T-cell (primary cell): ENCODE measurements at regions not wholly inside any gene's neighbourhood (a gene's known extent, or its start where the extent isn't known, plus 50 kb on each side); places are given as distances from the start of the nearest gene placed in this dataset.

Experiments
- ATAC-seq, 4 experiments: fragments of 200-7000 bp in 3 of 4; fragments of 150-1000 bp in 1 of 4; cut with Tn5 transposase; replicated peaks in 1 of 4; 1 replicate in 3 of 4; 2 replicates in 1 of 4; pipeline ENCODE4 v1.10.0; 2021; ENCODE audit warnings: moderate library complexity in 3 of 4, mild to moderate bottlenecking in 2 of 4, moderate number of reproducible peaks in 1 of 4
- CTCF ChIA-PET, 2 donors: fragments of 300-600 bp; sonication (Branson Sonifier 250); formaldehyde crosslinking; loops; one replicate each; lab custom pipeline; 2022; ENCODE audit warnings: antibody characterized with exemption in 2 of 2; lab: Charles Lee
- POLR2A ChIA-PET, 2 donors: fragments of 300-600 bp; sonication (Branson Sonifier 250); formaldehyde crosslinking; loops; one replicate each; lab custom pipeline; 2022; ENCODE audit warnings: antibody characterized with exemption in 2 of 2; lab: Charles Lee
- DNase-seq, 35 experiments: peaks; one replicate each; pipeline versions ENCODE4 v3.0.0 to v3.0.0-alpha.2; 2013 to 2023
- H3K27ac ChIP-seq: one replicate; pipeline ENCODE4 v1.5.1; 2013; ENCODE audit warnings: low read length
- H3K27me3 ChIP-seq, 2 experiments: replicated peaks in 1 of 2; 1 replicate in 1 of 2; 2 replicates in 1 of 2; pipeline versions ENCODE4 v1.6.1 to v1.7.0; 2013; ENCODE audit warnings: low read length in 1 of 2, mixed read lengths in 1 of 2; ENCODE audit not compliant: control insufficient read depth in 2 of 2, insufficient read depth in 2 of 2; ENCODE audit errors: extremely low read depth in 1 of 2
- H3K36me3 ChIP-seq, 2 donors: 1 replicate in 1 of 2; 2 replicates in 1 of 2; pipeline versions ENCODE4 v1.6.1 to v1.7.0; 2013; ENCODE audit warnings: low read length in 1 of 2; ENCODE audit not compliant: control insufficient read depth in 2 of 2, insufficient read depth in 1 of 2; ENCODE audit errors: extremely low read depth in 1 of 2
- H3K4me1 ChIP-seq, 2 experiments: 1 replicate in 1 of 2; 2 replicates in 1 of 2; pipeline versions ENCODE4 v1.6.1 to v1.7.0; 2013; ENCODE audit warnings: low read length in 2 of 2, mixed read lengths in 1 of 2; ENCODE audit not compliant: insufficient read depth in 2 of 2, control insufficient read depth in 1 of 2; ENCODE audit errors: extremely low read depth in 1 of 2
- H3K4me3 ChIP-seq, 2 donors: 1 replicate in 1 of 2; 2 replicates in 1 of 2; pipeline versions ENCODE4 v1.5.1 to v1.7.0; 2013; ENCODE audit warnings: mild to moderate bottlenecking in 2 of 2, low read length in 1 of 2, moderate library complexity in 1 of 2; ENCODE audit not compliant: control insufficient read depth in 1 of 2; ENCODE audit errors: extremely low read depth in 1 of 2
- H3K9me3 ChIP-seq: 2 replicates; pipeline ENCODE4 v1.7.0; 2013
- H3K27ac Mint-ChIP-seq, 2 donors: one replicate each; pipeline ENCODE4 v1.8.0; 2020 to 2021; ENCODE audit warnings: mild to moderate bottlenecking in 2 of 2, mixed read lengths in 2 of 2
- H3K27me3 Mint-ChIP-seq, 2 donors: one replicate each; pipeline ENCODE4 v1.8.0; 2021 to 2022; ENCODE audit warnings: mixed read lengths in 2 of 2
- H3K36me3 Mint-ChIP-seq: one replicate; pipeline ENCODE4 v1.8.0; 2021; ENCODE audit warnings: mixed read lengths
- H3K4me1 Mint-ChIP-seq, 3 donors: one replicate each; pipeline ENCODE4 v1.8.0; 2020 to 2022; ENCODE audit warnings: mixed read lengths in 3 of 3, mild to moderate bottlenecking in 1 of 3
- H3K4me3 Mint-ChIP-seq, 3 donors: one replicate each; pipeline ENCODE4 v1.8.0; 2020 to 2022; ENCODE audit warnings: mild to moderate bottlenecking in 3 of 3, mixed read lengths in 3 of 3, moderate library complexity in 3 of 3
- H3K9me3 Mint-ChIP-seq, 3 donors: one replicate each; pipeline ENCODE4 v1.8.0; 2020 to 2022; ENCODE audit warnings: mixed read lengths in 3 of 3
- WGBS: methylation state at CpG from one replicate; pipeline ENCODE4 v1.1.5; 2013; ENCODE audit warnings: missing lambda C conversion rate; ENCODE audit not compliant: insufficient coverage; 5-methylcytosine and 5-hydroxymethylcytosine counted together

DNA sequence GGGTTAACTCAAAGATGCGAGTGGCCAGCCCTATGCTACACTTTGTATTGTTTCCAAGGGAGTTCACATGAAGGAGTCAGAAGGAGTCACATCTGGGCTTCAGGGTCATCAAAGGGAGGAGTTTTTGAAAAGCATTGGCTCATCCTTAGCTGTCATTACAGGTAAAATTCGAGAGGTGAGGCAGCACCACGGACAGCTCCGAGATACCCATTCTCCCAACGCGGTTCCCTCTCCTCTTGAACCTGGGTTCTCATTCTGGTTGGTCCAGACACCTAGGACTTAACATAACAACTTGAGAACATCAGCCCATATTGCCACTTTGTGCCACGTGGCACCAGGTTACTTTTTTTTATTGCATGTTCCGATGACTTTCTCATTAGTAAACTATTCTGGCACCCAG lies 768.6 kb downstream of the NLGN4Y start:
- Mint-ChIP-seq H3K27ac (no peak overlapping the region), H3K36me3 (no peaks in the 10 kb centered on the region), H3K4me1 (no peaks in the 10 kb centered on the region), H3K27me3 (no peaks in the 10 kb centered on the region), H3K9me3 (no peaks in the 10 kb centered on the region), H3K4me3 (no peak overlapping the region)
- Histone ChIP-seq H3K4me3 (no peak overlapping the region), H3K36me3 (no peaks in the 10 kb centered on the region), H3K27ac (no peak overlapping the region), H3K27me3 (no peaks in the 10 kb centered on the region), H3K9me3 (no peaks in the 10 kb centered on the region), H3K4me1 (no peaks in the 10 kb centered on the region)
- ChIA-PET CTCF (no interaction called here), POLR2A (no interaction called here)
- no peak for DNase-seq
- no peak for ATAC-seq
- WGBS: no CpG with 5 or more reads among the region's 8 CpGs

DNA sequence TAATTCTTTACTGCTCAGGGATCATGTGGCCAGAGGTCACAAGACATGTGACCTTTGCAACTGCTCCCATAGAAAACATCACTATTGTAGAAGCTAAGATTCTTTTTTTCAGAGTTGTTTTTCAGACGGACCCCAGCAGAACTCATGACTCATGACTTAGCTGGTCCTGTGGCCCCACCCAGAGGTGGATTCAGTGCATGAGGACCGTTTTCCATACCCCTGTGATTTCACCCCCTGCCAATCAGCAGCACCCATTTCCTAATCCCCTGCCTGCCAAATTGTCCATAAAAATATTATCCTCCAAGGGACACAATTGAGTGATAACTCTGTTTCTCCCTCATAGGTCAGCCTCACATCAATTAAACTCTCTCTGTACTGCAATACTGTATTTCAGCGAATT lies 777.5 kb downstream of the NLGN4Y start:
- Mint-ChIP-seq H3K27ac (no peak overlapping the region), H3K36me3 (no peaks in the 10 kb centered on the region), H3K27me3 (no peaks in the 10 kb centered on the region), H3K4me3 (no peak overlapping the region), H3K9me3 (no peaks in the 10 kb centered on the region), H3K4me1 (no peaks in the 10 kb centered on the region)
- DNase-seq (no peak), ATAC-seq (no peak)
- no peaks in the 10 kb centered on the region for H3K4me1 ChIP-seq
- H3K36me3 ChIP-seq: no peaks in the 10 kb centered on the region
- ChIA-PET POLR2A (no interaction called here), CTCF (no interaction called here)
- no peak overlapping the region for H3K4me3 ChIP-seq
- 33% methylated on average over 1 of the region's 3 CpGs for WGBS
- no peak overlapping the region for H3K27ac ChIP-seq
- no peaks in the 10 kb centered on the region for H3K9me3 ChIP-seq
- H3K27me3 ChIP-seq: no peaks in the 10 kb centered on the region

DNA sequence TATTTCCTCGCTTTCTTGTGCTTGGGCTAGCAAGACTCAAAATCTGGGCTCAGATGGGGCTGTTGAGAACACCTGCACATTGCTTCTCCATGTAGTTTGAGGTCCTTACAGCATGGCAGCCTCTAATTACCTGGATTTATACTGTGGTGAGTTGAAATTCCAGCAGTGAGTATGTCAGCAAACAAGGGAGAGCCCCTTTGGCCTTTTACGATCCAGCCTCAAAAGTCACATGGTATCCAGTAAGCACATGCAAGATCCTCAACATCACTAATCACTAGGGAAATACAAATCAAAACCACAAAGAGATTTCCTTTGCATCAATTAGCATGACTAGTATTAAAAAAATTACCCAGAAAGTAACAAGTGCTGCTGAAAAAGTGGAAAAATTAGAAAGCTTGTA lies 787.8 kb downstream of the NLGN4Y start:
- Mint-ChIP-seq H3K4me3 (no peak overlapping the region), H3K27me3 (no peaks in the 10 kb centered on the region), H3K27ac (no peak overlapping the region), H3K36me3 (no peaks in the 10 kb centered on the region), H3K4me1 (no peaks in the 10 kb centered on the region), H3K9me3 (no peaks in the 10 kb centered on the region)
- no peaks in the 10 kb centered on the region for H3K27me3 ChIP-seq
- no peak overlapping the region for H3K27ac ChIP-seq
- ChIA-PET CTCF (no interaction called here), POLR2A (no interaction called here)
- H3K4me1 ChIP-seq: no peaks in the 10 kb centered on the region
- H3K4me3 ChIP-seq: no peak overlapping the region
- no CpG with 5 or more reads among the region's 2 CpGs for WGBS
- DNase-seq (no peak), ATAC-seq (no peak)
- H3K9me3 ChIP-seq: no peaks in the 10 kb centered on the region
- no peaks in the 10 kb centered on the region for H3K36me3 ChIP-seq

DNA sequence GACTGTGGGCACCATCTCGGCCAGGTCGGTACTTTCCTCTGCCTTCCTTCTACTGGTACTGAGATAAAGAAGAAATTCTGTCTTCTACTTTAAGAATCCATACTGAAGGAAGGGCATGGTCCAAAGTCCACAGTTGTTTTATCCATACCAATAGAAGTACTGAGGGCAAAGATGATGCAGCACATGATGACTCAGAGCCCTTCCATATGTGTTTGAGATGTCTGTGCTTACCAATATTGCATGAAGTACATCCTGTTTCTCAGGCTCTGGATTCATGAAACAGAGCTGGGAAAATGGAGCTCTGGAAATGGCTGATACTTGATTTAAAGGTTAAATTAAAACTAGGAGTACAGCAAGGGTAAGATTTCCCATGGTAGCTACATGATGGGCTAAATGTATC lies 799.9 kb downstream of the NLGN4Y start:
- ChIA-PET CTCF (no interaction called here), POLR2A (no interaction called here)
- Histone ChIP-seq H3K36me3 (no peaks in the 10 kb centered on the region), H3K4me1 (no peaks in the 10 kb centered on the region), H3K9me3 (no peaks in the 10 kb centered on the region), H3K27ac (no peak overlapping the region), H3K4me3 (no peak overlapping the region), H3K27me3 (no peaks in the 10 kb centered on the region)
- WGBS: no CpG with 5 or more reads among the region's 2 CpGs
- ATAC-seq (no peak), DNase-seq (no peak)
- Mint-ChIP-seq H3K4me1 (peaks cover 0 to 8% (median 0%) of the 10 kb centered on the region in 3 donors), H3K4me3 (no peak overlapping the region), H3K27ac (no peak overlapping the region), H3K27me3 (peaks cover 0 to 2% of the 10 kb centered on the region in 2 donors), H3K36me3 (no peaks in the 10 kb centered on the region), H3K9me3 (no peaks in the 10 kb centered on the region)

DNA sequence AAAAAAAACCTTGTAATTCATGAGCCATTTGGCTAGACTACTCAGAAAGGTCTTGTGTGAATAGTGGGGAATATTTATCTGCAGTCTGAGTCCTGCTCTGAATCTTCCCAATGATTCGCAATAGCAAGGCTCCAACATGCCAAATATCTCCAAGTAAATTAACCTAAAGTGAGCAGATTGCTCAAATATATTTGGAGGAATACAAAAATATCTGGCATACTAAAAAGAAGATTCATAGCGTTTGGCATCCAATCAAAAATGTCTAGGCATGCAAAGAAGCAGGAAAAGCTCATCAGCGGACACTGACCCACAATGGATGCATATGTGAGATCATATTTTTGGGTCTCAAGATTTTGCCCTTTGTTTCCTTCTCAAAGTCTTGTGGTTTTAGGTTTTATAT lies 800.9 kb downstream of the NLGN4Y start:
- peaks cover 0 to 8% (median 0%) of the 10 kb centered on the region in 3 donors for H3K4me1 Mint-ChIP-seq
- no peaks in the 10 kb centered on the region for H3K36me3 Mint-ChIP-seq
- H3K27ac Mint-ChIP-seq: no peak overlapping the region
- Histone ChIP-seq H3K27ac (no peak overlapping the region), H3K4me1 (no peaks in the 10 kb centered on the region), H3K4me3 (no peak overlapping the region), H3K9me3 (no peaks in the 10 kb centered on the region), H3K36me3 (no peaks in the 10 kb centered on the region), H3K27me3 (no peaks in the 10 kb centered on the region)
- no peaks in the 10 kb centered on the region for H3K9me3 Mint-ChIP-seq
- H3K27me3 Mint-ChIP-seq: peaks cover 0 to 2% of the 10 kb centered on the region in 2 donors
- CTCF ChIA-PET: no interaction called here
- no CpG with 5 or more reads among the region's 3 CpGs for WGBS
- no peak overlapping the region for H3K4me3 Mint-ChIP-seq
- no peak for ATAC-seq
- POLR2A ChIA-PET: no interaction called here
- DNase-seq: no peak

DNA sequence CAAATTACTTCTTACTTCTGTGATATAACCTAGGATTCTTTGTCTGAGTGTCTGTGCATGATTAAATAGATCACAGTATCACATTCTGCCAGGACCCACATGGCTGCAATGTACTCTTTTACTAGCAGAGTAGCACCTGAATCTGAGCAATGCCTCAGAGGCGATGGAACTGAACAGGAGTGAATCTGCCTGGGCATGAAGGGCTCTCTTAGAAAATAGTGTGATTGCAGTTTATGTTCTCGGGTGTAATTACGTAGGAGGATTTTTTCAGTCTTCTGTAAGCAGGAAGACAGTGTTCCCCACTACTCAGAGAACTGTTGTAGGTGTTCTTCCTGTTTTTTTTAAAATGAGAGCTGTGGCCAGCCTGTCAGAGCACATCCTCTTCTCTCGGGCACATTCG lies 802.3 kb downstream of the NLGN4Y start:
- CTCF ChIA-PET: no interaction called here
- no peak for ATAC-seq
- no peak overlapping the region for H3K27ac ChIP-seq
- POLR2A ChIA-PET: no interaction called here
- no peak for DNase-seq
- Mint-ChIP-seq H3K27ac (no peak overlapping the region), H3K27me3 (peaks cover 0 to 2% of the 10 kb centered on the region in 2 donors), H3K4me3 (no peak overlapping the region), H3K36me3 (no peaks in the 10 kb centered on the region), H3K4me1 (peaks cover 0 to 8% (median 0%) of the 10 kb centered on the region in 3 donors), H3K9me3 (no peaks in the 10 kb centered on the region)
- H3K9me3 ChIP-seq: no peaks in the 10 kb centered on the region
- no peaks in the 10 kb centered on the region for H3K4me1 ChIP-seq
- H3K4me3 ChIP-seq: no peak overlapping the region
- no peaks in the 10 kb centered on the region for H3K27me3 ChIP-seq
- WGBS: no CpG with 5 or more reads among the region's 5 CpGs
- H3K36me3 ChIP-seq: no peaks in the 10 kb centered on the region

DNA sequence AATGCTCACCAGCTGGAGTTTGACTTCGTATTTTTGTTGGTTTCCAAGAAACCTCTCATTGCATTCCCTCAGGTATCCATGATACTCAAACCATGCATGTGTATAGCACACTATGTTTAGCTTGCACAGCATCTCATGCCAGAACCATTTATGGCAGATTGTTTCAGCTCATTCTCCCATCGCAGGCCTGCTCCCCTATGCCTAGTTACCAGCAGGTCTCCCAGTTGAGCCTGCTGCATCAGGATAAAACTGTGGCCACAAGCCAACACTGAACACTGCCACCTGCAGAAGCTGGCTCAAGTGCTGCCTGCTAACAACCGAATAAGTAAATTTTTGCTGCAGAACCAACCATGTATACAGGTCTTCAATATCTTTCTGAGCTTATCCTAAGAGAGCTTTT lies 804.5 kb downstream of the NLGN4Y start:
- Mint-ChIP-seq H3K27me3 (peaks cover 0 to 2% of the 10 kb centered on the region in 2 donors), H3K9me3 (no peaks in the 10 kb centered on the region), H3K36me3 (no peaks in the 10 kb centered on the region), H3K4me1 (peaks cover 0 to 8% (median 0%) of the 10 kb centered on the region in 3 donors), H3K27ac (no peak overlapping the region), H3K4me3 (no peak overlapping the region)
- POLR2A ChIA-PET: no interaction called here
- Histone ChIP-seq H3K27ac (no peak overlapping the region), H3K9me3 (no peaks in the 10 kb centered on the region), H3K4me1 (no peaks in the 10 kb centered on the region), H3K4me3 (no peak overlapping the region), H3K36me3 (no peaks in the 10 kb centered on the region), H3K27me3 (no peaks in the 10 kb centered on the region)
- WGBS: 67% methylated on average over 1 of the region's 3 CpGs
- DNase-seq: no peak
- CTCF ChIA-PET: no interaction called here
- ATAC-seq: no peak
